ENCODE measurements at regions not wholly inside any gene's neighbourhood (a gene's known extent, or its start where the extent isn't known, plus 50 kb on each side); places are given as distances from the start of the nearest gene placed in this dataset.
A peak's percentile ranks its signal among the peaks of the same experiment; 100 is the strongest.

- no peaks in the 10 kb centered on the region for H3K27me3 ChIP-seq (ENCODE audit: control insufficient read depth, insufficient read depth, low read length, poor library complexity, severe bottlenecking)
- H3K4me3 ChIP-seq (ENCODE audit: insufficient read depth, low read depth, low read length), result no peak overlapping the region
- no peaks in the 10 kb centered on the region for H3K36me3 ChIP-seq (ENCODE audit: control insufficient read depth, insufficient read depth, low read length)
- H3K27ac ChIP-seq (ENCODE audit: insufficient read depth, low read depth, low read length, poor library complexity, severe bottlenecking), result peak overlapping the region; percentile 18
- H3K9me3 ChIP-seq (ENCODE audit: control insufficient read depth, low read length), result no peaks in the 10 kb centered on the region
- WGBS, 2 experiments, result 94 to 95% methylated on average over 17 of the region's 17 CpGs
- peaks cover 27% of the 10 kb centered on the region for H3K4me1 ChIP-seq (ENCODE audit: control insufficient read depth, insufficient read depth, low read length)
These were observed 634.0 kb downstream of the IRX1 start for GRCh38 chr5:4229414-4230292.

GRCh38 chr5:4230471-4230785 lies 634.8 kb downstream of the IRX1 start:
- Histone ChIP-seq H3K36me3 (ENCODE audit: control insufficient read depth, insufficient read depth, low read length) (no peaks in the 10 kb centered on the region), H3K4me1 (ENCODE audit: control insufficient read depth, insufficient read depth, low read length) (peaks cover 27% of the 10 kb centered on the region), H3K27ac (ENCODE audit: insufficient read depth, low read depth, low read length, poor library complexity, severe bottlenecking) (peak overlapping the region; percentile 94), H3K27me3 (ENCODE audit: control insufficient read depth, insufficient read depth, low read length, poor library complexity, severe bottlenecking) (no peaks in the 10 kb centered on the region), H3K4me3 (ENCODE audit: insufficient read depth, low read depth, low read length) (no peak overlapping the region), H3K9me3 (ENCODE audit: control insufficient read depth, low read length) (no peaks in the 10 kb centered on the region)
- WGBS, 2 experiments, result 72 to 78% methylated on average over 15 of the region's 15 CpGs

DNA sequence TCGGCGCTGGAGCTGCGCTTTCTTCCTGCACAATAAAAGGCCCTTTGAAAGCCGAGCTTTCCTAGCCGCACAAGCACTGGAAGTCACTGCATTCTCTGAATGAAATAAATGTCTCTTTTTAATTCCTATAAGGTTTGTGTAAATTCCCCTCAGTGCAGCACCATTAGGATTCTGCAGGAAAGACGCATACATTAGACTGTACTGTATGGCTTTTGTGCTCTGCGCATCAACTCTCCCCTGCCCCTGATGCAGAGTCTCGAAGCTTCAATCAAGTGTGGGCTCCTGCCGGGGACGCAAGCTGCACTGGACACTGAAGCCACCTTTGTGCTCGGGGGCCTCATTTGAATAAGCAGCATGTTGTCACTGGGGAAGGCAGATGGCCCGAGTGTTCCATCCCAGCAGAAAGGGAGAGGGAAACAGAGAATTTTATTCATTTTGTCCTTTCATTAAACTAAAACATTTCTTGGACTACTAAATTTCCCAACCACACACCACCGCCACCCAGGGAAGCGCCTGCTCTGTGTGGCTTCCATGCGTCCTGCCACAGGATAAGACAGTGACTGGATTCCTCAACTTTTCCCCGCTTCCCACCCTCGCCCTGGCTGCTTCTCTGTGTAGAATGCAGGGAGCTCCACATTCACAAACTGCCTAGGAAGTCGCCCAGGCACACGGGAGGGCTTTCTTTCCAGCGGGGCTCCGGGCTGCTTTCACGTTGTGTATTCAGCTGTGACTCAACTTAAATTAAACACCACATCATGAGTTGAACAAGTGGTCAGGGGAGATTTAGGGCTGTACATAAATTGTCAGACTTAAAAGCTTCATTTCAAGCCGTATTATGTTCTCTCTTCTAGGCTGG lies 635.4 kb downstream of the IRX1 start:
- Histone ChIP-seq H3K9me3 (ENCODE audit: control insufficient read depth, low read length) (no peaks in the 10 kb centered on the region), H3K36me3 (ENCODE audit: control insufficient read depth, insufficient read depth, low read length) (no peaks in the 10 kb centered on the region), H3K4me3 (ENCODE audit: insufficient read depth, low read depth, low read length) (no peak overlapping the region), H3K27ac (ENCODE audit: insufficient read depth, low read depth, low read length, poor library complexity, severe bottlenecking) (peak overlapping the region; percentile 94), H3K4me1 (ENCODE audit: control insufficient read depth, insufficient read depth, low read length) (peaks cover 27% of the 10 kb centered on the region), H3K27me3 (ENCODE audit: control insufficient read depth, insufficient read depth, low read length, poor library complexity, severe bottlenecking) (no peaks in the 10 kb centered on the region)
- 32 to 40% methylated on average over 23 of the region's 23 CpGs for WGBS, 2 experiments

DNA sequence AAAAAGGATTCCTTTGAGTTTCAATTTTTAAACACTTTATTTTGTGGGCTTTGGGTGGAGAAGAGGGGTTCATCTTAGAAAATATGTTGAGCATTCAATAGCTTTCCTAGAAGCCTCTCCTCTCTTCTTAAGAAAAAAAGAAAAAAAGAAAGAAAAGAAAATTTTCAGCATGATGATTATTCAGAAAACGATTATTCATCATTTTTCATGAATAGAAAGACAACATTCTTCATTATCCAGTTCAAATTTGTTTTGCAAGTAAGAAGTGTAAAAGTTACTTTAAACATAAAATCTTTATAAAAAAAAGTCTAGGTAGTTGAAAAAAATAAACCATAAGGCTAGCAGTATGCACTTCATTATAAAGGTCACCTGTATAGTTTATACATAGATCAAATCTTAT lies 636.5 kb downstream of the IRX1 start:
- Histone ChIP-seq H3K27me3 (ENCODE audit: control insufficient read depth, insufficient read depth, low read length, poor library complexity, severe bottlenecking) (no peaks in the 10 kb centered on the region), H3K4me3 (ENCODE audit: insufficient read depth, low read depth, low read length) (no peak overlapping the region), H3K36me3 (ENCODE audit: control insufficient read depth, insufficient read depth, low read length) (no peaks in the 10 kb centered on the region), H3K9me3 (ENCODE audit: control insufficient read depth, low read length) (no peaks in the 10 kb centered on the region), H3K4me1 (ENCODE audit: control insufficient read depth, insufficient read depth, low read length) (peaks cover 27% of the 10 kb centered on the region), H3K27ac (ENCODE audit: insufficient read depth, low read depth, low read length, poor library complexity, severe bottlenecking) (no peak overlapping the region)
- no CpG with 5 or more reads among the region's 1 CpG for WGBS, 2 experiments

DNA sequence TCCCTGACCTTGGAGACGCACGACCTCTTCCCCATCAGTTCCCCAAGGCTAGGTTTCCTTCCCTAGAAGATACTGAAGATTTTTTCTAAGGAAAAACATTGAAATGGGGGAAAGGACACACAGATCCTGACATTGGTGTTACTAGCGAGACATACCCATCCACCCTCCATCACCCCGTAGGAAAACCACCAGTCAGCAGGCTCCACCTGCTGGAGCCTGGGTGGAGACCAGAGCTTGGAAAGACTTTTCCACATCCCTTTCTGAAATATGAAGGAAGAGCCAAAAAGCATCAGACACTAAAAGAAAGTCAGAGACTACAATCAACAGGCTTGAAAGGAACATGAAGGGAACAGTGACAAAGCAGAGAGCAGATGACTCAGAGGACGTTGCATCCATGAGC lies 638.0 kb downstream of the IRX1 start:
- Histone ChIP-seq H3K27ac (ENCODE audit: insufficient read depth, low read depth, low read length, poor library complexity, severe bottlenecking) (no peak overlapping the region), H3K9me3 (ENCODE audit: control insufficient read depth, low read length) (no peaks in the 10 kb centered on the region), H3K27me3 (ENCODE audit: control insufficient read depth, insufficient read depth, low read length, poor library complexity, severe bottlenecking) (no peaks in the 10 kb centered on the region), H3K36me3 (ENCODE audit: control insufficient read depth, insufficient read depth, low read length) (no peaks in the 10 kb centered on the region), H3K4me3 (ENCODE audit: insufficient read depth, low read depth, low read length) (no peak overlapping the region), H3K4me1 (ENCODE audit: control insufficient read depth, insufficient read depth, low read length) (peaks cover 27% of the 10 kb centered on the region)
- WGBS, 2 experiments, result 80 to 85% methylated on average over 5 of the region's 5 CpGs

DNA sequence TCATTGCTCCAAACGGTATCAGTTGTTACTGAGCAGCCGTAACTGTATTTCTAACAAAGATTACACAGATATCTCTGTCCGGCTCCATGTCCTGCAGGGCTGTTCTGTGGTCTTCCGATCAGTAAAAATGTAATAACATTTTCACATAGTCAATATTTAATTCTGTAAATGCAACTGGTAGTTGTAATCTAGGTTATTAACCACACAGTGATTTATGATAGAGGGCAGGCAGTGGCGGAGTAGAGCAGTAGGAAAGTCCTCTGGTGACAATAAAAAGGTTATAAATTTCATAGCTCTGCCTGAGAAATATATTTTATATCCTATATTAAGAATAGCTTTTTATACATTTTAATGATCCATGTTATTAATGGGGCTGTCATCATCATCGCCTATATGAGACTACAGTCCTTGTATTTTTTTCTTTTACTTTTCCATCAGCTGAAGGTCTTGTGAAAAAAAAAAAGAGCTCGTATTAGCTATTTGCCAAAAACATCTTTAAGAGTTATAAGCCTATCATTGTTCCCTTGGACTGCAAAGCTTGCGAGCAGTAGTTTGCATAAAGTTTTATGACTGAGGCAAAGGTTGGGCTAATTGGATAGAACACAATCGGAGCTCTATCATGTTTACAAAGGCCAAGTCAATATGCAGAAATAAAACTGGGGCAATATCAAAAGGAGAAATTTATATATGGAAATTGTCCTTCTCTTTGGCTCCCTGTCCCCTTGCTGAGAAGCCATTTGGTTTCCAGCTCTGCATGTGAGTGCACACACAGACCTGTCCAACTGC lies 648.0 kb downstream of the IRX1 start:
- no peaks in the 10 kb centered on the region for H3K9me3 ChIP-seq (ENCODE audit: control insufficient read depth, low read length)
- H3K27ac ChIP-seq (ENCODE audit: insufficient read depth, low read depth, low read length, poor library complexity, severe bottlenecking), result no peak overlapping the region
- H3K36me3 ChIP-seq (ENCODE audit: control insufficient read depth, insufficient read depth, low read length), result no peaks in the 10 kb centered on the region
- 93 to 97% methylated on average over 6 to 9 of the region's 9 CpGs for WGBS, 2 experiments
- H3K27me3 ChIP-seq (ENCODE audit: control insufficient read depth, insufficient read depth, low read length, poor library complexity, severe bottlenecking), result no peaks in the 10 kb centered on the region
- H3K4me3 ChIP-seq (ENCODE audit: insufficient read depth, low read depth, low read length), result no peak overlapping the region
- no peaks in the 10 kb centered on the region for H3K4me1 ChIP-seq (ENCODE audit: control insufficient read depth, insufficient read depth, low read length)

GRCh38 chr5:4244306-4244705 lies 648.7 kb downstream of the IRX1 start:
- Histone ChIP-seq H3K36me3 (ENCODE audit: control insufficient read depth, insufficient read depth, low read length) (no peaks in the 10 kb centered on the region), H3K4me1 (ENCODE audit: control insufficient read depth, insufficient read depth, low read length) (no peaks in the 10 kb centered on the region), H3K4me3 (ENCODE audit: insufficient read depth, low read depth, low read length) (no peak overlapping the region), H3K27me3 (ENCODE audit: control insufficient read depth, insufficient read depth, low read length, poor library complexity, severe bottlenecking) (no peaks in the 10 kb centered on the region), H3K27ac (ENCODE audit: insufficient read depth, low read depth, low read length, poor library complexity, severe bottlenecking) (no peak overlapping the region), H3K9me3 (ENCODE audit: control insufficient read depth, low read length) (no peaks in the 10 kb centered on the region)
- WGBS, 2 experiments, result 73 to 93% methylated on average over 6 to 7 of the region's 9 CpGs

GRCh38 chr5:4245076-4245475 lies 649.4 kb downstream of the IRX1 start:
- Histone ChIP-seq H3K36me3 (ENCODE audit: control insufficient read depth, insufficient read depth, low read length) (no peaks in the 10 kb centered on the region), H3K27ac (ENCODE audit: insufficient read depth, low read depth, low read length, poor library complexity, severe bottlenecking) (no peak overlapping the region), H3K4me1 (ENCODE audit: control insufficient read depth, insufficient read depth, low read length) (no peaks in the 10 kb centered on the region), H3K9me3 (ENCODE audit: control insufficient read depth, low read length) (no peaks in the 10 kb centered on the region), H3K4me3 (ENCODE audit: insufficient read depth, low read depth, low read length) (no peak overlapping the region), H3K27me3 (ENCODE audit: control insufficient read depth, insufficient read depth, low read length, poor library complexity, severe bottlenecking) (no peaks in the 10 kb centered on the region)
- WGBS, 2 experiments, result 92 to 96% methylated on average over 2 of the region's 2 CpGs

GRCh38 chr5:4245511-4245910 lies 649.9 kb downstream of the IRX1 start:
- no peaks in the 10 kb centered on the region for H3K36me3 ChIP-seq (ENCODE audit: control insufficient read depth, insufficient read depth, low read length)
- H3K27ac ChIP-seq (ENCODE audit: insufficient read depth, low read depth, low read length, poor library complexity, severe bottlenecking), result no peak overlapping the region
- H3K4me1 ChIP-seq (ENCODE audit: control insufficient read depth, insufficient read depth, low read length), result no peaks in the 10 kb centered on the region
- H3K9me3 ChIP-seq (ENCODE audit: control insufficient read depth, low read length), result no peaks in the 10 kb centered on the region
- WGBS, 2 experiments, result 94 to 96% methylated on average over 10 of the region's 10 CpGs
- no peak overlapping the region for H3K4me3 ChIP-seq (ENCODE audit: insufficient read depth, low read depth, low read length)
- no peaks in the 10 kb centered on the region for H3K27me3 ChIP-seq (ENCODE audit: control insufficient read depth, insufficient read depth, low read length, poor library complexity, severe bottlenecking)

DNA sequence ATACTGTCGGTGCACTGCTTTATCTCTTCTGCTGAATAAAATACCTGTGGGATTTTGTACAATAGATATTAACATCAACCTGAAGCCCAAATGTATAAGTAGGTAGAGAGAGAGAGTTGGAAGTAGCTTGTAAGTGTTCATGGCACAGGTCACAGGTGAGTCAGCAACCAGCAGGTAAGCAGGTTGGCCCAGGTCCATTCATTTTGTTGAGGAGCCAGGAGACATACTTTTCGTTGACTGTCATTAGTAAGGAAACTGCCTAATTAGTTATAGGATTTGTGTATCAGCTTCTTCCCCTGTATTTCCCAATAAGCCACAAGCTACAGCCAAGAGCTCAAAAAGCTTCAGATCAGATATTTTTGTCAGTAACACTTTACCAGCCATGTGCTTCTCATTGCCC lies 650.8 kb downstream of the IRX1 start:
- Histone ChIP-seq H3K27ac (ENCODE audit: insufficient read depth, low read depth, low read length, poor library complexity, severe bottlenecking) (no peak overlapping the region), H3K4me1 (ENCODE audit: control insufficient read depth, insufficient read depth, low read length) (no peaks in the 10 kb centered on the region), H3K4me3 (ENCODE audit: insufficient read depth, low read depth, low read length) (no peak overlapping the region), H3K9me3 (ENCODE audit: control insufficient read depth, low read length) (no peaks in the 10 kb centered on the region), H3K27me3 (ENCODE audit: control insufficient read depth, insufficient read depth, low read length, poor library complexity, severe bottlenecking) (no peaks in the 10 kb centered on the region), H3K36me3 (ENCODE audit: control insufficient read depth, insufficient read depth, low read length) (no peaks in the 10 kb centered on the region)
- 100% methylated on average over 1 to 2 of the region's 2 CpGs for WGBS, 2 experiments

Measured in ectodermal cell (in vitro differentiated cells).